PC-3 (cell line): ENCODE measurements at regions not wholly inside any gene's neighbourhood (a gene's known extent, or its start where the extent isn't known, plus 50 kb on each side); places are given as distances from the start of the nearest gene placed in this dataset.

ENCODE experiments used
- EZH2 ChIP-seq: fragments of 300-600 bp; sonication (generic); IDR thresholded peaks from one replicate; pipeline ENCODE4 v1.6.1; 2017; ENCODE audit warnings: antibody characterized with exemption, mild to moderate bottlenecking, low read length; ENCODE audit not compliant: unreplicated experiment
- EZH2phosphoT487 ChIP-seq: fragments of 300-600 bp; sonication (generic); IDR thresholded peaks from 2 replicates; pipeline ENCODE4 v1.6.1; 2018; ENCODE audit warnings: mild to moderate bottlenecking, antibody characterized with exemption, low read length, borderline replicate concordance

DNA sequence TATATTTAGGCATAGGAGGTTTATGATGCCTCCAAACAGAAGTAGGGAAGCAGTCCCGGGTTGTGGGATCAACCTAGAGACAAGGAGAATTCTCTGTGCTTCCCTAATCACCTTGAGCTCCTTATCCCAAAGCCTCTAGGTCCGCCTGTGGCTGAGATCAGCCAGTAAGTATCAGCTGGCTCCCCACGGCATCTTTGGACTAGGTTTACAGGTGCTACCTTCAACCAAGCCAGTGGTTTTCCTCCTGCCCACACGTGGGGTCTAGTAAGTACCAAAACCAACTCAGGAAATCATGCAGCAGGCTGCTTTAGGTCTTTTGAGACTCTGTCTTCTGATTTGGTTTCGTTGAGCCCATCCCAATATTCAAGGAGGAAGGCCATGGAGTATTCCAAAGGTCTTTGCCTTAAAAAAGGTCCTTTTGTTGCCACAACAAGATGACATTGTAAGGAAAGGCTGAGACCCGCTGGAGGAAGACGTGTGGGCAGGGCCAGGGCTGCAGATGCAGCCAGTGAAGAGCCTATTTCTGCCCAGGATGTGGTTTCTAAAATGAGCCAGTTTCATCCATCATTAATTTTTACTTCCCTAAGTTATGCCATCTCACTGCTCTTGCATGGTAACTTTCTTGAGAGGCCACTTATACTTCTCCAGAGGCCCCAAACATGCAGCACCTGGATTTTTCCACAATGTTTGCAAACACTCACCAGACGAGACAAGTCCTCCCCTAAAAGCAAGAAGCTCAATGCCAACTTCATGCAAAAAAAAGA is 248.7 kb downstream of the RNF152 start:
- TF ChIP-seq EZH2 (no peak), EZH2phosphoT487 (no peak)
